Mesothelial cell of epicardium (in vitro differentiated cells): ENCODE measurements at regions not wholly inside any gene's neighbourhood (a gene's known extent, or its start where the extent isn't known, plus 50 kb on each side); places are given as distances from the start of the nearest gene placed in this dataset.

Source experiments
- DNase-seq, 2 experiments: peaks; one replicate each; pipeline ENCODE4 v3.0.0; 2021; ENCODE audit warnings: low spot score in 2 of 2; ENCODE audit not compliant: unreplicated experiment in 2 of 2
- H3K27ac Mint-ChIP-seq: 2 replicates; pipeline ENCODE4 v1.8.0; 2021; ENCODE audit warnings: mixed read lengths
- H3K27me3 Mint-ChIP-seq: 2 replicates; pipeline ENCODE4 v1.8.0; 2021; ENCODE audit warnings: low read depth, mixed read lengths
- H3K36me3 Mint-ChIP-seq: 2 replicates; pipeline ENCODE4 v1.8.0; 2021; ENCODE audit warnings: mixed read lengths
- H3K4me1 Mint-ChIP-seq: 2 replicates; pipeline ENCODE4 v1.8.0; 2021; ENCODE audit warnings: mixed read lengths
- H3K4me3 Mint-ChIP-seq: 2 replicates; pipeline ENCODE4 v1.8.0; 2021; ENCODE audit warnings: mild to moderate bottlenecking, moderate library complexity, mixed read lengths
- H3K9me3 Mint-ChIP-seq: 2 replicates; pipeline ENCODE4 v1.8.0; 2021; ENCODE audit warnings: mixed read lengths
- CTCF ChIP-seq: fragments of 200-600 bp; sonication (generic); IDR thresholded peaks from one replicate; pipeline ENCODE4 v1.5.0; 2021; ENCODE audit warnings: antibody characterized with exemption; ENCODE audit not compliant: unreplicated experiment

DNA sequence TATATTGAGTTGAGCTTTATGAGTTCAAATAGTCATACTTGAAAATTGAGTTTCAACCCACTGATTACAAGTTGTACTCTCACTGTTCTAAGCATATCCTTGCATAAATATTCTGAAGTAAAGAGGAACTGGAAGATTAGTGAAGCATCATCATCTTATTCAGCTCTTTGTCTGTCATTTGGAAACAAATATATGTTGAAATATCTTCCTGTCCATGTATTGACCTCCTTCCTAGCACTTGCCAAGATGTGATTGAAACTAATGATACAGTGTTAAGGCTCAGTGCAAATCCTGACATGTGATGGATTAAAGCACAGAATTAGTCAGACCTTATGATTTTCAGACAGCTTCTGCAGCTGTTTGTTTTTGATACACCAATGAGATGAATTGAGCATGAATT is 434.3 kb downstream of the TBC1D32 start:
- Mint-ChIP-seq H3K36me3 (no peaks in the 10 kb centered on the region), H3K4me1 (peaks cover 16% of the 10 kb centered on the region), H3K27ac (no peak overlapping the region), H3K9me3 (peaks cover 7% of the 10 kb centered on the region), H3K27me3 (no peaks in the 10 kb centered on the region), H3K4me3 (no peak overlapping the region)
- TF ChIP-seq CTCF = no peak
- no peak for DNase-seq

DNA sequence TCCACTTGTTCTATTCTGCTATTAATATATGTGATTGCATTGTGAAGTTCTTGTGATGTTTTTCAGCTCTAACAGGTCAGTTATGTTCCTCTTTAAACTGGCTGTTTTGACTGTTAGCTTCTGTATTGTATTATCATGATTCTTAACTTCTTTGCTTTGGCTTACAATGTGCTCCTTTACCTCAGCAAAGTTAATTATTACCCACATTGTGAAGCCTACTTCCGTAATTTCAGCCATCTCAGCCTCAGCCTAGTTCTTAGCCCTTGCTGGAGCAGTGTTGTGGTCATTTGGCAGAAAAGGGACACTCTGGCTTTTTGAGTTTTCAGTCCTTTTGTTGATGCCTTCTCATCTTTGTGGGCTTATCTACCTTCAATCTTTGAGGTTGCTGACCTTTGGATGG is 440.2 kb downstream of the TBC1D32 start:
- Mint-ChIP-seq H3K27ac (no peak overlapping the region), H3K4me3 (no peak overlapping the region), H3K9me3 (peaks cover 35% of the 10 kb centered on the region), H3K27me3 (no peaks in the 10 kb centered on the region), H3K36me3 (peaks cover 7% of the 10 kb centered on the region), H3K4me1 (no peaks in the 10 kb centered on the region)
- no peak for DNase-seq
- TF ChIP-seq CTCF = no peak

GRCh38 chr6:120876931-120877330 is 457.3 kb downstream of the TBC1D32 start:
- TF ChIP-seq CTCF = no peak
- no peaks in the 10 kb centered on the region for H3K36me3 Mint-ChIP-seq
- H3K27me3 Mint-ChIP-seq = peaks cover 8% of the 10 kb centered on the region
- no peak overlapping the region for H3K27ac Mint-ChIP-seq
- H3K4me3 Mint-ChIP-seq = no peak overlapping the region
- H3K9me3 Mint-ChIP-seq = no peaks in the 10 kb centered on the region
- no peak for DNase-seq
- no peaks in the 10 kb centered on the region for H3K4me1 Mint-ChIP-seq

DNA sequence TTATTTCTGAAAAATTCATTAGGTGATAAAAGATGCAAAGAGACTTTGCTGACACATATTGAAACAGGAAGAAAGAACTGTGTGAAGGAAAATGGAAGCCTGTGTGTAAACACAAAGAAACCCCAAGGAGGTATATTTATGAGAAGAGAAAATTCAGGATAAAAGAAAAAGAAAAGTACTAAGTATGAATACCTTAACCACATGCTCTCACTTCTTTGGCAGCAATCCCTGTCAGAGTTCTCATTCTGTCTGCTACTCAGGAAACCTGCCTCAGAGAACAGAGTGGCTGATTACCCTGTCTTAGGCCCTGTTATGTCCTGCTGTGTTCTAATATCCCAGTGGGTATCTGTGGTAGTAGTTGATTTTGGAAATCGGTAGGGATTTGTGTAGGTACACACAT is 457.9 kb downstream of the TBC1D32 start:
- H3K27me3 Mint-ChIP-seq = peaks cover 8% of the 10 kb centered on the region
- TF ChIP-seq CTCF = no peak
- DNase-seq = no peak
- no peak overlapping the region for H3K4me3 Mint-ChIP-seq
- H3K27ac Mint-ChIP-seq = no peak overlapping the region
- H3K4me1 Mint-ChIP-seq = no peaks in the 10 kb centered on the region
- H3K36me3 Mint-ChIP-seq = no peaks in the 10 kb centered on the region
- no peaks in the 10 kb centered on the region for H3K9me3 Mint-ChIP-seq

DNA sequence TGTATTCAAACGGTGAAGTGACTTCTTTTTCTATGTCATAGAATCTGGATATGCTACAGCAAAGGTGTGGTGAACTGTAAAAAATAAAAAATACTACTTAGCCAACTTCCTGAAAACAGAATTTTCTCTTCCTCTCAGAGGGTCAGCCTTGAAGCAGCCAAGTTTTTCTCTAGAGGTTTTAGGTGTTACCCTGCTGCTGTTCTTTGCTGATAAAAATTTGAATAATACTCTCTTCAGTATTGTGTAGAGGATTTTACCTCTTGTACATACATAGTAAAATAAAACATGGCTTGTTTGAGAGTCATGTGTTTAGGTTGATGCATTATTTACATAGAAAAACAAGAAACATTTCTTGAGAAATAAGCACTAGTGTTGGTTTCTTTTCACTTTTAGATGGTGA is 458.4 kb downstream of the TBC1D32 start:
- H3K27ac Mint-ChIP-seq = no peak overlapping the region
- H3K9me3 Mint-ChIP-seq = no peaks in the 10 kb centered on the region
- no peak overlapping the region for H3K4me3 Mint-ChIP-seq
- TF ChIP-seq CTCF = no peak
- H3K27me3 Mint-ChIP-seq = peaks cover 3% of the 10 kb centered on the region
- no peaks in the 10 kb centered on the region for H3K4me1 Mint-ChIP-seq
- no peaks in the 10 kb centered on the region for H3K36me3 Mint-ChIP-seq
- no peak for DNase-seq

- no peaks in the 10 kb centered on the region for H3K36me3 Mint-ChIP-seq
- peaks cover 5% of the 10 kb centered on the region for H3K27me3 Mint-ChIP-seq
- TF ChIP-seq CTCF = no peak
- H3K27ac Mint-ChIP-seq = no peak overlapping the region
- no peaks in the 10 kb centered on the region for H3K4me1 Mint-ChIP-seq
- H3K4me3 Mint-ChIP-seq = no peak overlapping the region
- no peak for DNase-seq
- no peaks in the 10 kb centered on the region for H3K9me3 Mint-ChIP-seq
Observed at GRCh38 chr6:120874422-120874821, 459.9 kb downstream of the TBC1D32 start.
